ENCODE measurements at regions not wholly inside any gene's neighbourhood (a gene's known extent, or its start where the extent isn't known, plus 50 kb on each side); places are given as distances from the start of the nearest gene placed in this dataset.

DNA sequence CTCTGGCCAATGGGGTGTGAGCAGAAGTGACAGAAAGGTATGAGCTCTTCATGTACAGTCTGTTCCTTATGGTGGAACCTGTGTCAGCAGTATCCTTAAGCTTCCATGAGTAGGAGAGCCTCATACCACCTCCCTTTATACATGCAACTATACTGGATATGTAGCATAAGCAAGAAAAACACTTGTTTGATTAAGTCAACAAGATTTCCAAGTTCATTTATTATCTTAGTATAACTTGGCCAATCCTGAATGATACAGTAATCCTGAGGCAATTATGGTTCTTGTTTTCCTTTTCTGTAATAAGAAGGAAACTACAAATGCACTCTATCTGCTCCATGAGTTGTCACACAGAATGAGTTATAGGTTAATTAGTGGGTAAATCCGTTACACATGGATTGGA is 409.6 kb upstream of the ID4 start:
- DNase-seq, result no peak

DNA sequence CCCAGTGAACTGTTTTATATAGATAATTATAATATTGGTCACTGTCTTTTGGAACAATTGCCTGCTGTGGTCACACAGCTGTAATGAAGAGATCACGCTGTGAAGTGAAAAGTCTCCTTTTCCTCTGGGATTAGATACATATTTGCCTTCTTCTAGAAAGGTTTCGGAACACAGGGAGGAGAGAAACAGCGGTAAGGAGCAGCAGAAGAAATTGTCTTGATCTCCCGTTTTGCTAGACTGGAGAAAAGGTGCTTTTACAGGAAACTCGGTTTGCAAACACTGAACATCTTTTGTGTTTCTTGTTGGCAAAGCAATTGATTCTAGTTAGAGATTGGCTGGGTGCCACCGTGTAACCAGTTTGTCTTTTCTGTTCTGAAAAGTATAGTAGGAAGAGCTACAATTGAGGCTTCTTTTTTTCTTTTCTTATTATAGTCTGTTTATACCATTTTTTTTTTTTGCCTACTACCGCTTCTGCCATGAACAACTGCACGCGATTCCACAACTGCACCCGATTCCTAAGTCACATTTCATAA is 404.1 kb upstream of the ID4 start:
- DNase-seq, result no peak

DNA sequence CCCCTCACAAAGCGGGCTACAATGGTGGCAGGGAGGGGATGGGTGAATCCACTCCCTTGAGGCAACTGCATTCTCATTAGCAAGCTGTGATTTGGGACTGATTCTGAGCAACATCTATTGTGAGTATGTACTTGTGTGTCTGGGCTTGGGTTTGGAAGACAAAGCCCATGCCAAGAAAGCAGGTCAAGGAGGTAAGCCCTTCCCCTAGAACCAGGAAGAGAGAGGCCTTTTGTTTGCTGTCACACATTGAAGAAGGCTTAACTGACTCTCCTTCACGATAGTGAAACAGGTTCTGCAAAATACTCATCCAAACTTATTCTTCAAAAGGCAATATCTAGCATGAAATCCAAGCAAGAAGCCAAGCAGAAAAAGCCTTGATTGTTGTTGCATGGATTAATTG is 403.1 kb upstream of the ID4 start:
- no peak for DNase-seq

DNA sequence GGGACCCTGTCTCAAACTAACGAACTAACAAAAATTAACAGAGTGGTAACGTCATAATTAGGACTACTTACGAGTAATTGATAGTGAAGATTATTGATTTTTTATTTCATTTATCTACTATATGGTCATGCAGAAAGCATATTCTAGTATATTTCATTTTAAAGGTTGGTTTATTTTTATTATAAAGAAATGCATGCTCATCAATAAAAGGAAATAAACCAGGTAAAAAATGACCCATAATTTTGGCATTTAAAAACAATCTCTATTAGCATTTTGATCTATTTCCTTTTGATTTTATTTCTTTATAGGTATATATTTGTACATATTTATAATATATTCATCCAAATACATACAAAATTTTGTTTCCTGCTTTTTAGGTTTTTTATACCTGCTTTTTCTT is 401.4 kb upstream of the ID4 start:
- DNase-seq, result no peak

DNA sequence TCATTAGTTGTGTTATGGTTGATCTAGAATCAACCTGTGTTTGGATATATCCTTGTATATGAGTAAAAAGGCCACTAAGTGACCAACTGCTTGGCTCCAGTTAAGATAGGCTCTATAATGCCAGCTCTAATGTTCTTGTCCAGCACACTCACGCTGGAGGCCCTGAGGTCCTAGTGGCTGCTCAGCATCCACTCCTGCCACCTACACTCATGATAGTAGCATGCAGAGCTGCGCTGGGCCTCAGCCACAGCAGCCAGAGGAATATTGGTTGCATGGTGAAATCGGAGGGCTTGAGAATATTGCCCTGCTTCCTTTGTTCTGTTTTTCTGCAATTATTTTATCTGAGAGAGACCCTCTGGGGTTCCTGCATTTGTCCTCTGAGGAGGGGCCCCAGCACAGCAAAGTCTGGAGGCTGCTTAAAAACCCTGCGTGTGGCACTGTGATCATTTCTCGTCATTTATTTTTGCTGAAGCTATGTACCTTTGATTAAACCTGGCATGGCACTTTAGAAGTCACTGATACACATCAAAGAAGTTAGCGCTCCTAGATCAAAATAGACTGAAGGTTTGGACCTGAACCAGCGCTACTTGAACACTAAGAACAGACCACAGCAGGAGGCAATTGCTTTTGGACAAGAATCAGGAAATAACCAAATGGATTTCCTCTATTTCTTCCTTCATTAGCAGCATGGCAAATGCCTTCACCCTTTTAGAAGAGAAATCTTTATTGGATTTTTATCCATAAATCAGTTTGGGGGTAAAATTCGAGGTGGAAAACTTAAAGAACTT is 398.4 kb upstream of the ID4 start:
- DNase-seq, result no peak

DNA sequence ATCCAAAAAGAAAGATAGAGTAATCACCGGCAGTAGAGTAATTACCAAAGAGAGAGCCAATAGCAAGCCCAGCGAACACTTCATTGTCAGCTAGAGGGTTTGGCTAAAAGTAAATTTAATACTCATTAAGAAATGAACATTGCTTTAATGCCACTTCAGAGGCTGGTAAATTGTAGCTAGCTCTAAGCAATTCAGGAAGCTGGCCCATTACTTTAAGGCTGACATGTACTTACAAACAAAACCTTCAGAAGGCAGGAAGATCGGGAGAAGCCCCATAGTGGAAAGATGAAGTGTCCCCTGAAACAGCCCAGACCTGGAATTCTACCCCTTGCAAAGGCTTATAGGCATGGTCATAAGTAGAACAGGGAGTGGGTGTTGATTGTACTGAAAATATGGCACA is 396.6 kb upstream of the ID4 start:
- no peak for DNase-seq

DNA sequence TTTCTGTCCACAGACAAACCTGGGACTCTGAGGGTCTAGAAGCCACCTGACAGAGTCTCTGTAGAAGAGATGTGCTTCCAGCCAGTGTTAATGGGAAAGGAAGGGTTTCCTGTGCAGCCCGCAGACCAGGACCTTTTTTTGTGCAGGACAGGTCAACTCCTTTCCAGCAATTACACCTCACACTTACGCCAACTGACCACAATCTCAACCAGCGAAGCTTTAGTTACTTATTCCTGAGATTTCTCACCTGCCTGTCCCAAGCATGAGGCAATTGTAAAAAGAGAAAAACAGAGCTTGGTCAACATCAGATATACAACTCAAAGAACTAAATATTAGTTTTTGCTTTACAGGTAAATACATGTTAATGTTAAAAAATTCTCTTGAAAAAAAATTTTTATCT is 393.8 kb upstream of the ID4 start:
- no peak for DNase-seq

DNA sequence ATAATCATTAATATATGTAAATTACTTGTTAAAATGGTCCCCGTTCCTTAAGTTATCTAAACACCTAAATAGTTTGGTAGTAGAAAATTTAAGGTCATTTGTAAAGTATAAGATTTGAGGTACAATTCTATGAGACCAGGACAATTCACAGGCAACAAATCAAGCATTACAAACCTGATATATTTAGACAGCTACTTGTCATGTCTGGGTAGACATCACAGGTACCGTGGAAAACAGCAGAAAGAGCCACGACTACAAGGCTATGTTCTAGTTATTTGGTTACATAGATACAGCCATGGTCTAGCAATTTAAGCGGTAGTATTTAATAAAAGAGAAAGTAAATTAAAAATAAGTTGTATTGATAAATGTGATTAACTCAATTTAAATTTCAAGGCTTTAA is 393.1 kb upstream of the ID4 start:
- no peak for DNase-seq

DNA sequence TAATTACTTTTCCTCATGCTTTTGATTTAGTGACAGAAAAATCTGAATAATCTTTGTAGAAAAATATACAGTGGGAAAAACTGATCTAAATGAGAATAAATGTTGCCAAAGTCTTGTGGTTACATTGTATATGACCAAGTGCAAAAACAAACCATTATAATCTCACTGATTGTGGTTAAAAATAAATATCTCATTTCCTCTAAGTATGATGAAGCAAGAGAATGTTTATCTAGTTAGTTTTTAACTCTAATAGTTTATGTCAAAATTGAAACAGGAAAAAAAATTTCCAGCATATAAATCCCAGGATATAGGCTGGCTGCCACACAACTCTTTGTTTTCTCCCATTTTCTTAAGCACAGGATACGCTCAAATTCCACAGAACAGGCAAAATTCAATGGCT is 392.7 kb upstream of the ID4 start:
- DNase-seq, result no peak

DNA sequence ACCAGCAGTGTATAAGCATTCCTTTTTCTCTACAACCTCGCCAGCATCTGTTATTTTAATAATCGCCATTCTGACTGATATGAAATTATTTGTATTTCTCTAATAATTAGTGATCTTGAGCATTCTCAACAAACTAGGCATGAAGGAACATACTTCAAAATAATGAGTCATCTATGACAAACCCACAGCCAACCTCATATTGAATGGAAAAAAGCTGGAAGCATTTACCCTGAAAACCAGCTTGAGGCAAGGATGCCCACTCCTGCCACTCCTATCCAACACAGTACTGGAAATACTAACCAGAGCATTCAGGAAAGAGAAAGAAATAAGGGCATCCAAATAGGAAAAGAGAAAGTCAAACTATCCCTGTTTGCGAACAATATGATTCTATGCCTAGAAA is 390.6 kb upstream of the ID4 start:
- DNase-seq, result no peak

DNA sequence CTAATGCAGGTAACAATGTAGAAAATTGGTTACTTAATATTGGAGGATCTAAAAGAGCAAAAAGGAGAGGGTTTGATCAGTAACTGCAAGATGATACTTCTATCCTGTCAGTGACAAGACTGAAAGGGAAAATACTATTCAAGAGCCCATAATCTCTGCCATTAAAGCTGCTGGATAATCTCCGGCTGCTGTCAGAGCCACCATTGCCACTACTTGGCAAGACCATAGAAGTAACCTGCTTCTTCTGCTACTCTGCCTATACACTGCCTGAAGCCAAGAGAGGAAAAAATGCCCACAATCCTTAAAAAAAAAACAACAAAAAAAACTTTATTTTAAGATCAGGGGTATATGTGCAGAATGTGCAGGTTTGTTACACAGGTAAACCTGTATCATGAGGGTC is 386.5 kb upstream of the ID4 start:
- DNase-seq, result no peak

DNA sequence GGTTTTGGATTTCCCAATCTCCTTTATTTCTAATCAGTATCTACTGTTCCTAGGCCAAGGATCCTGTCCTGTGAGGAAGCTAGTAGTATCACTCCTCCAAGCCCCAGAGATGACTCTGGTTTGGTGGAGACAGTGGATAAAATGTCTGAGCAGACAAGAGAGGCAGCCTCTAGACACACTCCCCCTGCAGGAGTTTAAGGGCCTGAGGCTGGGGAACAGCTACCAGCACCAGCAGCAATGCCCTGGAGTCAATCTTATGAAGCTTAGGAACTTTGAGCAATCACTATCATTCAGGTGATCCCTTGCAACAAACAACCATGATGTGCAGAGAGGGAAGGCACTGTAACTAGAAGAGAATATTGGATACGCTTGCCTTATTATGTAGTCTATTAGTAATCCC is 384.7 kb upstream of the ID4 start:
- DNase-seq, result no peak

DNA sequence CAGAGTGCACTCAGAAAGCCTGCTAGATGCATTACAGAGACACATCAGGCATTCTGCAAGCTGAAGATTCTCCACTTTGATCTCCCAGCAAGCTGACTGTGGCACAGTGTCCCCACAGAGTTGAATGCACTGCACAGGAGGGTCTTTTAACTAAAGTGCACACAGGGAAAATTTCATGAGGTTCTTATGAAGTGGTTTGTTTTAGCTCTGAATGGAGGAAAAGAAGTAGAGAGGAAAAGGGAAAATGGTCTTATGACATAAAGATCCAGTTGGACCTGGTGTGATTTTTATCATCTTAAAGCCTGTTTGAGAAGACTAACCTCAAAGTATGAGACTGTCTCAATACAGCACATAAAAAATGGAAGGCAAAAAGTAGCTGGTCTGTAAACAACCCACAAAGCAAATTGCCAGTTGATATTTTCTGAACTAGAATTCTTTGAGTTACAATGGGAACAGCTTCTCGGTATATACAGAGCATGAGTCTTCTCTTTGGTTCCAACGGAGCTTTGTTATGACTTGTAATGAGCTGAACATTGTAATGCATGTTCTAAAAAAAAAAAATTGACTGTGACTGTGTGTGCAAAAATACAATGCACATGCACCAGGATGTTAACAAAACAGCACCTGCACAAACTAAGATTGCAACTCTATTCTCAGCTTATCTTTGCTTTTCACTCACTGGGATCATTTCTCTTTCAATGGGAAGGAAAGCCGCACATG is 383.0 kb upstream of the ID4 start:
- no peak for DNase-seq

DNA sequence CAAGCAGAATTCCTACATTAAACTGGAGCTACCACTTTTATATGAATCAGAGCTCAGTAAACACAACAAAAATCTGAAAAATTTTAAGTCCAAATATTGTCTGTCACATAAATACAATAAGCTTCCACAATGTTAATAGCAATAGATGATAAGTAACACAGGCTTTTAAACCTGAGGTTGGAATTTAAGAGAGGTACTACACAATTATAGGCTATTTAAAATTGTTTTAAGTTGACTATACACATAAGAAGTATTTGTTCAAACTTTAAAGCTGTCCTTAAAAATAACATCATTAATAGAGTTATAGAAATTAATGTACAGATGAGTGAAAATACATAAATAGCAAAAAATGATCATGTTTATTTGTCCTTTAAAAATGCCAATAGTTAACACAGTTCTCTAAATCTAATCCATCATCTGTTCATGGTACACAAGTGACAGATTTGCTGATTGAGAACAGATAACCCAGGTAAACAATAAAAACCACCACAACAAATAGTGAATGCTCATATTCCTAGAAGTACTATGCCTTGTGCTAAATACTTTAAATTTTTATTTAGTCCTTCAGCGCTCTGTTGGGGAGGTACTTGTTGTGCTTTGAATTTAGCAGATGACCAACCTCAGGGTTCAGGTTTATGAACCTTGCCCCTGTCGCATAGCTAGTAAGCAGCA is 382.3 kb upstream of the ID4 start:
- DNase-seq, result no peak

DNA sequence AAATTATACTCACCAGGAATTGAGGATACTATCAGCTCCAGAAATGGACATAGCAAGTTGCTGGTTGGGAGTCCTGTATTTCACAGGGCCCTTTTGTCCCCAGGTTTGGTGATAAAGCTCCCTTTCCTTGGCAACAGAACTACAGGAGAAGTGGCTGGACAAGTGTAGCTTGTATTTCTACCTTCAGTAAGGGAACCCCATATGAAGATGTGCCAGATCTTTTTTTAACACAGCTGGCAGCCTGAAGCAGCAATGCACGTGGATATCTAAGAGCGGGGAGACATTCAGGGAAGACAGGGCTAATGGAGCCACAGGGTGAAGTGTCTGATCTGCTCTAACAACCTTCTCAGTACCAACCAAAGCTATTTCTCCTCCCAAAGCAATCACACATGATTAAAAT is 373.9 kb upstream of the ID4 start:
- no peak for DNase-seq

DNA sequence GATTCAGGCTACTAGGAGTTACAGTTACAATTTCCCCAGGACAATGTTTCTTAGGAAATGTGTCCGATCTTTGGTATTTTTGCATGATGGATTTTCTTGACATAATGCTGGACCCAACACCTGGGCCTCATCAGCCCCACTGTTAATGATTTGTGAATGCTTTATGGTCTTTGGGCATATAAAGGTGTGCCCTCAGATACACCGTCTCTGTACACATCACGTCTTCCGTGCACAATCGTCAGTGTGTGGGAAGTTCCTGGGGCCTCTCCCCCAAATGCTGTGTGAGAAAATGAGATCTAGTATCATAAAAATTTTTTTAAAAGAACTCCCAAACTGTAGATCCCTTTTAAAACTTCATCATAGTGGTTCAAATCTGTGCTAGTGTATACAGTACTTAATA is 373.2 kb upstream of the ID4 start:
- DNase-seq, result no peak

DNA sequence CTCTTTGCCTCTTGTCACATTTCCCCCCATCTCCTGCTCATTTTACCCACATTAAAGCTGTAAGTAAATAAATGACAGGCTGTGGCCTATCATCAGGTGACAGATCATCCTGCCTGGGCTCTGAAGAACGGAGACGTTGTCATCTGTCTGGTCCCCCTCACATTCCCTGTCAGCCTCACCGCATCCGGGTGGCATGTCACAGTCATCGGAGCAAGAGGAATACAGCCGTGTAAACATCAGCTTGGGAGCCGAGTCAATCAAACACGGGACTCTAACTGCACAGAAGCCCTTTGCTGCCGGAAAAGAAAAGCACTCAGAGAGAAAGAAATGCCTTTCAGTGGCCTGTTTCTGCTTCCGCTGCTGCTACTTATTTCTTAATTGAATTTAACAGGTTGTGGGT is 371.9 kb upstream of the ID4 start:
- DNase-seq, result no peak

DNA sequence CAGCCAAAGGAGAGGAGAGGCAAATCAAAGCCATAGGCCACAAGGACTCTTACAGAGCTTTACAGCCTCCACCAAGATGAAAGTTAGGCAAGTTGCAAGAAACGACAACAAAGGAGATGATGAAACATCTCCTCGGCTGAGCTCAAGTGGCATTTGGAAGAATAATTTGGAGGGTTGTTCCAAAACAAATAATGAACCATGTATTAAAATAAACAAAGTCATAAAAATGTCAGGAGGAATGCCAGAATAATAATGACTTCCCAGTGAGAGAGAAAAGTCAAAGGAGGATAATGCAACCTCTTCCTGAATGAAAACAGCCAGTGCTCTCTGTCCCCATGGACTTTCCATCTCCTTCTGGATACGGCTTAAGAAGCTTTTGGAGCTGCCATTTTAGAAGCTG is 371.4 kb upstream of the ID4 start:
- DNase-seq, result no peak

DNA sequence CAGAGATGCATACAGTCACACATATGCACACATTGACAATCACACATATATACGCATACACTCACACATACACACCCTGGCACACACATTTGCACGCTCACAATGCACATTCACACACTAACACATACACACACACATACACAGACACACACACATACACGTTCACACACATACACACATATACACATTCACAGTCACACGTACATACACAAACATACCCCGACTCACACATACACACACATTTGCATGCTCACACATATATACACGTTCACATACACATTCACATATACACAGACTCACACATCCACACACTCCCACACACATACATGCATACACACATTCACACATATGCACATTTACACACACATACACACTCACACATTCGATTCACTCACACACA is 366.8 kb upstream of the ID4 start:
- no peak for DNase-seq

DNA sequence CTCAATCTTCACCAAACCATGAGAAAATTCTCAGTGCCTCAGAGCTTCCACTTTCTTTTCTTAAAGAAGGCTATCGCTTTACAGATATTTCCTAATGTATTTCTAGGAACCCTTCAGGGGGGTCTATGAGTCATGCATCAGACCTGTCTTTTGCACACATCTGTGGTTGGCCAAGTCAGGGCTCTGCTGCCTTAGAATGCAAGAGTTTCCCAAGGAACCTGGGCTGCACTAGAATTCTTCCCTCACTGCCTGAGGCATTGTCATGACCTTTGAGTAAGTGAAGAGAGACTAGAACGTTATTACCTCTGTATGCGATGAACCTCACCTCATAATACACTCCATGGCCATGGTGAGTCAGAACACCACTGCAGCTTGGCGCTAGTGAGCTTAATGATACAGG is 365.0 kb upstream of the ID4 start:
- no peak for DNase-seq

DNA sequence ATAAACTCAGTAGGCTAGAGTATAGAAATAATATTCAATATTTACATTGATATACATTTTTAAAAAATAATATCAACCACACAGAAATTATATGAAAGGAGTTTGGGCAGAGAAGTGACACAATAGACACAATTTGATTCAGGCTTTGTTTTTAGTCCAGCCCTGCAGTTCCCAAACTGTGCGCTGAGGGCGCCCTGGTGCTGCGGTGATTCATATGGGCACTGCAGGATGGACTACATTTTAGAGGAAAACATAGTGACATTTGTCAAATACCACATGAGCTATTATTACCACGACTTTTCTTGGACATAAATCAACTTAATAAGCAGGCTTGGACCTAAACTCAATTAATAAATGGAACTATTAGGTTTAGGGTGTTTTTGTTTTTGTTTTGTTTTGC is 364.3 kb upstream of the ID4 start:
- no peak for DNase-seq

DNA sequence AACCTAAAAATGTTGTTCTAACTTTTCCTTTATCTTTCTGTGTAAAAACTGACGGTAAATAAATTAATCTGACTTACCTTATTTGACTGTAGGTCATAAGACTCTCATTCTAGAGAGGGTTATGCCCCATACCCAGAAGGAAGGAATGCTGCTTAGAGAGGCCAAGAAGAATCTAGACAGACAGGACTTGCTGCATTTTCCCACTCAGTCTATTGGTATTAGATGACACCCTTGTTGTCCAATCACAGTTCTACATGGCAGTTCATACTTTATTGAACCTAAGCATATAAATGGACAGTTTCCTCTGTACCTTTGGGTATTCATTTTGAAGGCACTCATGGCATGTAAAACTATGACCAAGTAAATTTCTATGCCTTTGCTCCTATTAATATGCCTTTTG is 359.6 kb upstream of the ID4 start:
- DNase-seq, result no peak

DNA sequence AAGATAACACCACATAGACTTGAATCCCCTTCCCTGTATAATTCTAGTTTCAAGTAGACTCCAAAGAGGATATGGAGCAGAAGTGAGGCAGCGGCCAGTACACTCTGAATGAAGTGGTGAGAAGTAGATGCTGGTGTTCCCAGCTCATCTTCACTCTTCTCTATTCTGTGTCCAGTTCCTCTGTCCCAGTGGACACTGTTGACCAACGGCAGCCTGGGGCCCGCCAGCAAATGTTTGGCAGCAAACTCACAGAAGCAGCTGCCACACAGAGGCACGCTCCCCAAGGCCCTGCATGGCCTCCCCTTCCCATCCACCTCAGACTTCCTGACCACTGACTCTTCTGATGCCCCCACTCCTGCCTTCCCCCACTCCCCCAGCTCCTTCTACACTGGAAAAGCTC is 358.9 kb upstream of the ID4 start:
- no peak for DNase-seq

DNA sequence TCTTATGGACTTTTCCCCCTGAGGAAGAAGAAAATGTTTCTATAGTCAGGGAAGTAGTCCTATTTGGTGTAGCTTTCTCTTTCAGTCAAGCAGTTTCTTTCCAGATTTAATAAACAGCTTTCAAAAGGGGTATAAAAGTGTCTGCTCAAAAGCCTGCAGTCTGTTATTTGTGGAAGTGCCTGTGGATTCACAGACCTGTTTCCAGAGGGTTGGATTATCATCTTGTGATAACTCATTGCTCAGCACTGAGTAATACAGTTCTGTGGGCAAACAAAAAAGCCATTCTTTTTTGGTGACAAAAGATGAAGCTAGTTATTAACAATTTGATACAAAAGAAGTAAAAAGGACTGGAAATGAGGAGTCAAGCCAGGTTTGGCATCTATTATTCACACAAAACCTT is 358.2 kb upstream of the ID4 start:
- DNase-seq, result no peak
